Endothelial cell of hepatic sinusoid (primary cell): ENCODE measurements at regions not wholly inside any gene's neighbourhood (a gene's known extent, or its start where the extent isn't known, plus 50 kb on each side); places are given as distances from the start of the nearest gene placed in this dataset.

Experiments
- in situ Hi-C: cut with HindIII; loops from 2 replicates; pipeline ENCODE4 v1.10.0; 2017; ENCODE audit warnings: low sequenced_read_pairs

DNA sequence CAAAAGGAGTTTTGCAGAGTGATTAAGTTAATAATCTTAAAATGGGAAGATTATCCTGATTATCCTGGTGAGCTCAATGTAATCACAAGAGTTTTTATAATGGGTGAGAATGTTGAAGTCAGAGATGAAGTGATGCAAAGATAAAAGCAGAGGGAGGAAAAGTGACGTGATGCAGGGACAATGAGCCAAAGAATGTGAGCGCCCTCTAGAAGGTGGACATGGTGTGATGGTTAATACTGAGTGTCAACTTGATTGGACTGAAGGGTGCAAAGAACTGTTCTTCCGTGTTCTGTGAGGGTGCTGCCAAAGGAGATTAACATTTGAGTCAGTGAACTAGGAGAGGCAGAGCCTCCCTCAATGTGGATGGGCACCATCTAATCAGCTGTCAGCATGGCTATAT, 569.6 kb upstream of the AGTR1 start:
- in situ Hi-C loops, result no loop called here

DNA sequence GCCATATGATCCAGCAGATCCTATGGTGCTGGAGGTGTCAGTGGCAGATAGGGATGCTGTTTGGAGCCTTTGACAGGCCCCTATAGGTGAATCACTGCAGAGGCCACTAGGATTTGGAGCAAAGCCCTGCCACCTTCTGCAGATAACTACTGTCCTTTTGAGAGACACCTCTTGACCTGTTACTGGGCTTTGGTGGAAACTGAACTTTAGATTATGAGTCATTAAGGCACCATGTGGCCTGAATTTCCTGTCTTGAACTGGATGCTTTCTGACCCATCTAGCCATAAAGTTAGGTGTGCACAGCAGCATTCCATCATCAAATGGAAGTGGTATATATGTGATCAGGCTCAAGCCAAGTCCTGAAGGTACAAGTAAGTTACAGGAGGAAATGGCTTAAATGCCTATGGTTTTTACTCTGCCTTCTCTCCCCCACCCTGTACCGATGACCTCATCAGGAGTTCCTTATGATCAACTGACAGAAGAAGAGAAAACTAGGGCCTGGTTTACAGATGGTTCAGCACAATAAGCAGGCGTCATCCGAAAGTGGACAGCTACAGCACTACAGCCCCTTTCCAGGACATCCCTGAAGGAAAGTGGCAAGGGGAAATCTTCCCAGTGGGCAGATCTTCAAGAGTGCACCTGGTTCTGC, 565.6 kb upstream of the AGTR1 start:
- in situ Hi-C loops, result no loop called here

DNA sequence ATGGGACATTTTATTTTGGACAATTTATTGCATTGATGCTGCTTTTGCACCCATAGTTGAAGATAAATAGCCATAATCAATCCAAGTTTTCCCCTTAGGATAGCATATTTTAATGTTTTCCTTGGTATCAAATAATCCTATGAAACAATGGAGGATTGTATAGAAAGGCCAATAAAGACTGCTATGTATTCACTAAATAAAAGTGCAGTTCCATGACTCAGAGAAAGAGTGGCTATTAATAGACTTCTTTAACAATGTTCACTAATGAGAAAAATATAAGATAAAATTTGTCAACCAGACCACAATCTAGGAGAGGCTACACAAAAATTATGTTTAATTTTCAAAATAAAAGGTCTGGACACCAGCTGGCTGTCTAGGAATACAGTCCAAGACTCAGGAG, 560.9 kb upstream of the AGTR1 start:
- in situ Hi-C loops, result no loop called here

DNA sequence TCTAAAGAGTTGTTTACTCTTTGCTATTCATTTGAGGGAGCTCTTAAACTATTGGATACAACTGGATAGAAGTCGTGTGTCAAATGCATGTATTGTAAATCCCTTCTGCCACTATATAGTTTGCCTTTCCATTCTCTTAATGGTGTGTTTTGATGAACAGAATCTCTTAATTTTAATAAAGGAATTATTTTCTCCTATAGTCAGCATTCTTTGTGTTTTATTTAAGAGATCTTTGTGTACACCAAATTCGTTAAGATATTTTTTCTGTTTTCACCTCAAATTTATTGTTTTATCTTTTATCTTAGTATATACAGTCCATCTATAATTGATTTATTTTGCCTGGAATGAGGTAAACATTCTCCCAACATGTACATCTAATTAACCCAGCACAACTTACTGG, 551.5 kb upstream of the AGTR1 start:
- in situ Hi-C loops, result no loop called here

DNA sequence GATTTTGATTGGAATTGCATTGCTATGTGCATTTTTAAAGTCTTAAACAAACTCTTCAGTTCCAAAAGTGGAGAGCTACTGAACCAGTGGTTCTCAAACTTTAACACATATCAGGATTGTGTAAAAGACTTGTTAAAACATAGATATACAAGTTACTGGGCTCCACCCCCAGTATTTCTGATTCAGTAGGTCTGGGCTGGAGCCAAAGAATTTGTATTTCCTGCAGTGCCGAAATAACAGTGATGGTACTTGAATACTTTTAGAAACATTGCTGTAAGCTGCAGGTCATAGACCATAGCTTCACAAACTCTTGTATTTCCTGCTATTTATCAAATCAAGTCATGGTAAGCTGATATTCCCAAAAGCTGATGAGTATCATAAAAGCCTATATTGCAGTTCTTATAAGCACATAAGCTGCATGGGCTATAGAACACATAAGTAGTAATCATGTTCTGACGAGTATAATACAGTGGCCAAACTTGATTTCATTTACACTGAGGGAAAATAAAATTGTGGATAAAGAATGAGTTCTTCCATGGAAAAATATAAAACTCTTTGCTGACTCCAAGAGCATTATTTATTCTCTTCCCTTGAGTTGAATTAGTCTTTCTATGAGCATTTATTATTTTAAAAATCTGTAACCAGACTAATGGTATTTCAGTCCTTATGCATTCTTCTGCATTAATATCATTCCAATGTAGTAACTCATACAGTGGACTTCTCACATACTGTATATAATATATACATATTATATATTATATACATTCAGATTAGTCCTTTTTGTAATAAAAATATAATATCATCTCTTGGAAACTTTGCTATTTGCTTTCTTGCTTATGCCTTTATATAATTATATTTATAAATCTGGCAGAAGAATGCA, 550.5 kb upstream of the AGTR1 start:
- in situ Hi-C loops, result no loop called here

DNA sequence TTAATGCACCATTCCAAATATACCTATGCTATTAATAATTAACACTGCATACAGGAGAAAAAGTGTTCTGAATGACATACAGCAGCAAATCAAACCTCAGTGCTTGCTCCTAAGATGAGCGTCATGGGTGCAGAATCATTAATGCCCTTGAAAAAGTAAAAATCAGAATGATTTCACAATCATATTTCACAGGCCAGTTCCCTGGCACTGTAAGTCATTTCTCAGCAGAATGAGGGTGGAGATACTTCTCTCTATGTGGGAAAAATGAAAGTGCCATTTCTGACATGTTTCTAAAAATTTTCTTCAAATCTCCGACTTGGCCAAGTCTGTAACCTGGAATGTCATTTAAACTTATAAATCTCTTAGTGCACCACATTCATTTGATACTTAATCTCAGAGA, 549.8 kb upstream of the AGTR1 start:
- in situ Hi-C loops, result no loop called here

DNA sequence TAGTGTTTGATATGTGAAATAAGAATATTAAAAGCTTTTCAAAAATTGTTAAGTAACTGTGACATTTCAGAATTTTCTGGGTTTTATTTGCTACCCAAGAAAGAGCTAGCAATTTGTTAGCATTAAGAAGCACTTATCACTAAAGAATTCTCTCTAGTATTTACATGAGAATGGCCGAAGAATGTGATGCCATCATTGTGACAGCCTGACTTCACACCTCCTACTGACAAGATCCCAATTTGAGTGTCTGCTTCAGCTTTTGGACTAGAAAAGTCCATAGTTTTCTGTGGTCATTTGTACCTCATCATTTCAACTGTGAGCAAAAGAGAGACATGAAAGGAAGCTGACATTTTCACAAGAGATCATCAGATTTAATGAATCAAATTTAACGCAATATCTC, 548.1 kb upstream of the AGTR1 start:
- in situ Hi-C loops, result no loop called here

DNA sequence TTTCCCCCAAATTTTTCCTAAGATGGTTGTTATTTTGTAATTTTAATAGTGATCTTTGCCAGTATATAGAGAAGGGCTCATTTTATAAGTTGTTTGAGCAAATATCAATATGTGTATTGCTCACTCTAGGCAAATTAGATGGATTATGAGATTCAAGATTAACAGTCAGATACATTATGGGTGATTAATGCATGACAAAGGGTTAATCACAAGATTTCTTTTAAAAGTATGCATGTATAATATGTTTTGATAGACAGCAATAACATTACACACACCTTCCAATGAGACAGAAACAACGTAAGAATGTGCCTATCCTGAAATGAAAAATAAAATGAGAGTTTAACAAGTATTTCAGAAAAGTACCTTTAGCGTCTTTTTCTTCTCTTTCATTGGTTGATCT, 547.6 kb upstream of the AGTR1 start:
- in situ Hi-C loops, result no loop called here

DNA sequence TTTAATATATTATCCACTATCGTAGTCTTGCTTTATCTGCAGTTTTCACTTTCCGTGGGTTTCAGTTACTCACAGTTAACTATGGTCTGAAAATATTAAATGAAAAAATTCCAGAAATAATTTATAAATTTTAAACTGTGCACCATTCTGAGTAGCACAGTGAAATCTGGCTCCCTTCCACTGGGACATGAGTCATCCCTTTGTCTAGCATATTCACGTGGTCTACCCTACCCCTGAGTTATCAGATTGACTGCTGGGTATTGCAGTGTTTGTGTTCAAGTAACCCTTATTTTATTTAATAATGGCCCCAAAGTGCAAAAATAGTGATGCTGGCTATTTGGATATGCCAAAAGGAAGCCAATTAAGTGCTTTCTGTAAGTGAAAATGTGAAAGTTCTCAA, 539.5 kb upstream of the AGTR1 start:
- in situ Hi-C loops, result no loop called here

DNA sequence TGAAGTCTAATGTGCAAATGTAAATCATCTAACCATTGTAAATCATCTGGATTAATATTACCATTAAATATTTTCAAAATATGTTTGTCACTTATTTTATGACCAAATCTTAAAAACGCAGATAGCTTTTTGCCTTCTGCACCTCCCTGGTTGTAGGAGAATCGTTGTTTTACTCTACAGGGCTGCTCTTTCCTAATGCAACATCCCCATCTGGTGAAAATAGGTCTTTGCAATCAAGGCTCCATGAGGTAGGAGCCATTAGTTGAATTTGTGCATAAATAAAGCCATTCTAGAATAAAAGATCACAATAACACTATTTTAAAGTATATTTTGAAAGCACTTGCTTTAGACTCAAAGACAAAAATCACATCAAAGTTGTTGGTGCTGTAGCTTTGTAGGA, 535.6 kb upstream of the AGTR1 start:
- in situ Hi-C loops, result no loop called here

DNA sequence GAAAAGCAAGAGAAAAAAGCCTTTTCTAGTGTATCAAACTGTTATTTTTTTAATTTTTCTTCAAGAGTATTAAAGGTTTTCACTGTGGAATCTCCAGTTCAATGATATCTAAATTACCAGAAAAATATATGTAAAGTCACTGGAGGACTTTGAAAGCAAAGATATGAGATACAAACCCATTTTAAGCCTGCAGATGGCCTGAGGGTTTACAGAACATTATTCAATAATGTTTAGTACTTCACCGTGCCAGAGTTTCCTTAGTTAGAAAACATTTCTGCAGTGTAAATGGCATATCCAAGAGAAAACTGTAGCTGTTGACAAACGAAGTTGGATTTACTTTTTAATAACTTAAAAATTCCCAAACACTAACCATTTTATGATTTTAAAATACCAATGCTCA, 529.4 kb upstream of the AGTR1 start:
- in situ Hi-C loops, result no loop called here

DNA sequence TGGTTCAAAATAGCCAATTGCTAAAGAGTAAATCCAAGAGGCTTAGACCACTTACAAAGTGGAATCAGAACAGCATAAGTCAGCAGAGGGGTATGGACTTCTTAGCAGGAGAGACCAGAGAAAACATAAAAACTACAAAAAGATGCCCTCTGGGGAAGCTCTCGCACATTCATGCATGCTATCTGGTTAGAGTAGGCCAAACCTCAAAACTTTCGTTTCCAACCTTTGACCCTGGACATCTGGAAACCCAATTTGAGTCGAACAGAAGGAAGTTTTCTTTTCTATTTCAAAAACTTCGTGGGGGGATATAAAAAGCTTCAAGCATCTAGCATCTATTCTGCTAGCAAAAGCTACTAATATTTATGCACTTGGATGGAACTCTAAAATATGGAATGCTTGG, 523.9 kb upstream of the AGTR1 start:
- in situ Hi-C loops, result no loop called here

DNA sequence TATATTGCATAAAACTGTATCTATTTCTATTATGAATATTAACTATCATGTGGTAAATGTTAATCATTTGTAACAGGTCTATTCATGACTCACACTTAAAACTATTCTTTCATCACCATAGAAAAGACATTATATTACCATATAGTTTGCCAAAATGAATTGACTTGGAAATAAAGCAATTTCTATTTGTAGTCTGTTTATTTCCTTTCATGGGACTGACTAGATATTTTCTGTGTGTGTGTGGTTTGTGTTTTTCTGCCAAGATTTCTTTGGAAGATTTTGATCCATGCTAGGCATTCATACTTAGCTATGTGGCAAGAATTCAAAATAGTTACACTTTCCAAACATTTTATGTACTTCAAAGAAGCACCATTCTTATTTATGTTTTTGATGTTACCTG, 522.5 kb upstream of the AGTR1 start:
- in situ Hi-C loops, result no loop called here

DNA sequence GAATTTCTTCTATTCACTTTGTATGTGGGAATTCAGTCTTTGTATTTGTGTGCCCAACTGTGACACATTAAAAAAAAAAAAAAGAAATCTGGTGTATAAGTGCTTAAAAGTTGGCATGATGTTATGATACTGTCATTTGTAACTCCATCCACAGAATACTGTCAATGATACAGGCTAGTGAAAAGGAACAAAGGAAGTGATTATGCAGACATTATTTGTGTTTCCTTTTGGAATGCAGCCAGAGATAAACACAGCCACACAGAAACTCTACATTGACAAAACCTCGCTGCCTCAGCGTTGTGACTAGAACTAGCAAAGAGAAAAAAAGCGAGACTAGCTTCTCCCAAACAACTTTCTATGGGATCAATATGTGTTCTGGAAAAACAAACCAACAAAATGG, 519.2 kb upstream of the AGTR1 start:
- in situ Hi-C loops, result no loop called here

DNA sequence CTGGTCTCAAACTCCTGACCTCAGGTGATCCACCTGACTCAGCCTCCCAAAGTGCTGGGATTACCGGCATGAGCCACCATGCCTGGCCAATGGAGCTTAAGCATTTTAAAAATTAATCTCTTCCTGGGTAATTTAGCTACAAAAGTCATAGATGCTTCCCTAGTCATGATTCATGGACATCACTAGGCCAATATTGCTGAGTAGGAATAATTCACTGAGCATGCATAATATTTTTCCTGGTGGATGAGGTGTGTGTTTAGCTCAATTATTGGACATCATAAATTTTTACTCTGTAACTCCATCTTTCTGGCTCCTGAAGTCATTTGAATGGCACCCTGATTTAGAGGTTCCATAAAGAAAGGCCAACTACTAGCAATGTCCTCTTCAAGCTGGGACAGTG, 512.9 kb upstream of the AGTR1 start:
- in situ Hi-C loops, result no loop called here

DNA sequence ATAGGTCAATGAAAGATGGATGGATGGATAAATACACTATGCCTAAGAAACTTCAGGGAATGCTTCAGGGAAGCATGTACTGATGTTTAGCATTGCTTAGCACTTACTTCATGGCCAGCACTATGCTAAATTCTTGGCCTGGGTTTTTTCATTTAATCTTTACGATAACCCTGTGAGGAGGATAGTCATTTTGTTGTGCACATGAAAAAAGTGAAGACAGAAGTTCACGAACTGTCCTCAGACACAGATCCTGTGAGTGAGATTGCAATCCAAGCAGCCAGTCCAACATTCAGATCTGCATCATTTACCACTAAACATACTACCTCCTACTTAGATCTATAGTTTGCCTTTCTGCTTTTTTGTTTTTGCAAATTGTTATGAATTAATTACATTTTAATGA, 510.8 kb upstream of the AGTR1 start:
- in situ Hi-C loops, result no loop called here

DNA sequence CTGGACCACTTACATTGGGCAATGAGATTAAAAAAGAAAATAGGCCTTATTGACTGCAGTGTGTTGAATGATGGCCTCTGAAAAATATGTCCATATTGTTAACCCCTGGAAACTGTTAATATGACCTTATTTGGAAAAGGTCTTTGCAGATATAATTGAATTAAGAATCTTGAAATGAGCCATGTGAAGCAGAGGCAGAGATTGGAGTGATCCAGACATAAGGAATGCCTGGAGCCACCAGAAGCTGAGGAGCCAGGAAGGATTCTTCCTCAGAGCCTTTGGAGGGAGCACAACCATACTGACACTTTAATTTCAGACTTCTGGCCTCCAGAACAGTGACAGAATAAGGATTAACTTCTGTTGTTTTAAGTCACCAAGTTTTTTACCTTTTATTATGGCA, 510.4 kb upstream of the AGTR1 start:
- in situ Hi-C loops, result no loop called here

DNA sequence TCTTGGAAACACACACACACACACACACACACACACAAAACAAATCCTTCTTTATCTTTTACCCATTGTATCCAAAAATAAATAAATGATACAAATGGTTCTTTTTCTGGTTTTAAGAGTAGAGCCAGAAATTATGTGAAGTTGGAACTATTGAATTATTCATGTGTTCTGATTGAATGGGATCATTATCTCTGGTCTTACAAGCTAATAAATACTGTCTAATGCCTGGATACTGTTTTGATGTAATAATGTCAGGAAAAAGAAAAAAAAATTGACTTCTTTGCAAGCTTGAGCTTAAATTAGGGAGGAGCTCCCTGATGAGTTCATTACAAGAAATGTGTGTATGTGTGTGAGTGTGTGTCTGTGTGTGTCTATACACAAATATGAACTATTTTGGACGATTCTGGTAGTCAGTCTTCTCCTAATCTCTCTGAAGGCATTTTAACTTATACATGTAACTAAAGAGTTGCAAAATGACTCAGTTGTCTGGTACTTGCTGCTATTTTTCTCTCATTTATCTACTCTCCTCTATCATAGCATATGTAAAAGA, 507.2 kb upstream of the AGTR1 start:
- in situ Hi-C loops, result no loop called here

DNA sequence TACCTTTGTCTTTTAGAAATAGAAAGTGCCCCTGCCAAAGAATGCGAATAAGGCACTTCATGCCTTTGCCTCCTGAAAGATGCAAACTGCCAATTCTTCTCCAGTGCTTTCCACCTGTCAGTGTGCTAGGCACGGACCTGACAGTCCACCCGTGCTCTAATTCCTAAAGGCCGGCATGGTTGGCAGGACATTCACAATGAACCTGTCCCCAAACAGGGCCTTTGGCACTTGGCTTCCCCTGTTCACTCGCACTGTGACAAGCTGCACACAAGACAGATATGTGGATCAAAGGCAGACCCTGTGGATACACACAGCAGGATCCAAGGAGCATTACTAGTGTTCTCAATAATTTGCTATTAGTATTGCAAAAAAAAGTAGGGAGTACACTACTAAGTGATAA, 505.7 kb upstream of the AGTR1 start:
- in situ Hi-C loops, result no loop called here

DNA sequence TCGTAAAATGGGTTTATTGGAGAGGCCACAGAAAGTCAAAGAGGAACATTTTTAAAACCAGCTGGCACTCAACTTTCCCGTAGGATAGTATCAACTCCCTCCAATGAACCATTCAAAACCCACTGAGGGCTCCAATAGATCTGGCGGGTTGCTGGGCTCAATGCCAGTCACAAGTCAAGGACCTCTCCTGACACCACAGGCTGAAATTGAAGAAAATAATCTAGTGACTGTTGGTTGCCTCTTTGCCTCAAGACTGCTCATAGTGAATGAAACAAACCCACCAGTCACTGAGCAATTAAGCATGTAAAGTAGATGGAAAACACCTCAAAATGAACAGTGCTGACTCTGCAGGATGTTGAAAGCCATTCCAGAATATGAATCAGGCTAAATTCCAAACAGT, 500.6 kb upstream of the AGTR1 start:
- in situ Hi-C loops, result no loop called here

DNA sequence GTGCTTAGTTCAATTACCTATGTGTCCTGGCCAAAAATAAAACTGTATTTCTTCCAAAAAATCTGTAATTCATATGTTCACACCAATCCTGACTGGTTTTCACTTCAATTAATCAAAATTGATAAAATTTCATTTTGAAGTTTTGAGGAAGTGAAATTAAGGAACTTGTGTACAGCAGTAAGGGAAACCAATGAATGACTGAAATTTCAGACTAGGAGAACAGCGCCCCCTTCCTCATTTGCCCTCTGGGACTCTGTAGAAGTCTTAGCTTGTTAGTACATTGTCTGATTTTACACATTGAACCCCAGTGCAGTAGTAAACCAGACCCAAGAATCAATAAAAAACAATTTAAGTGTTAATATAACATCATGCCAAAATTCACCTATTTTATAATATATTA, 495.3 kb upstream of the AGTR1 start:
- in situ Hi-C loops, result no loop called here

DNA sequence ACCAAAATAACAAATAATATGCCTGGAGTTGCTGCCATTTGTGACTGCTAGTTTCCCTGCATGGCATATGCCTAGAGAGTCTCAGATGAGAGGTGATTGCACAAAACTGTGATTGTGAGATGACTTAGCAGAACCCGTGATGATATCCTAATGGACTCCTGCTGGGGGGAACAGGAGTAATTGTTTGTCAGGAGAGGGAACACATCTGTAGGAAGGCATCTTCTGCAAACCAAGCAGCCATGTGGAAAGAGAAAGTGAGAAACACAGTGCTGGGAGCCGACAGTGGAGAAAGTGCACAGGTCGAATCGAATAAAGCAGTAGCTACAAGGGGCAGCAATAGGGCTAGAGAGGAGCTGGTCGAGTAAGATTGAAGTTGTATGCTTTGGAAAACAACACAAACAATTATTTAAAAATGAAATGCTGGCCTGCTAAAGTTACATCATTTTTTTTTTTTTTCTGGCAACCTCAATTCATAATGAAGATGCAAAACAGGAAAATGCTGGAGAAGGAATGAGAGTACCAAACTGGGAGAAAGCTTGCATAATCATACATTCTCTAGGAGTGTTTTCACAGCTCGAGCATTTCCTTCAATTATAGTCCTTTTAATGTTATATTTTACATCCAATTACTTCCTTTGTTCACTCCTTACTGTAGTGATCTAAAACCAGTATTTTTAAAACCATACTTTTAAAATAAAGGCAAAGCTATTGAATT, 494.2 kb upstream of the AGTR1 start:
- in situ Hi-C loops, result no loop called here
